GM12878 (cell line): ENCODE measurements at regions not wholly inside any gene's neighbourhood (a gene's known extent, or its start where the extent isn't known, plus 50 kb on each side); places are given as distances from the start of the nearest gene placed in this dataset.

ENCODE experiments used
- ATAC-seq: fragments of 200-7000 bp; cut with Tn5 transposase; 3 replicates; pipeline ENCODE4 v1.9.1; 2020; ENCODE audit warnings: mild to moderate bottlenecking, moderate library complexity
- BruUV-seq: library from RNA; stranded (reverse); fragments of 400-500 nt; replicated peaks from 2 replicates; lab custom pipeline; 2021; lab: Mats Ljungman, UMichigan
- CTCF ChIA-PET: fragments of 300-600 bp; sonication (Branson Sonifier 250); formaldehyde crosslinking; extraction: SDS; loops from one replicate; lab custom pipeline; 2021; ENCODE audit warnings: inconsistent platforms; lab: Yijun Ruan, JAX
- POLR2A ChIA-PET: fragments of 350-600 bp; formaldehyde crosslinking; extraction: SDS; loops from one replicate; lab custom pipeline; 2021; ENCODE audit warnings: inconsistent platforms; lab: Charles Lee
- RAD21 ChIA-PET: fragments of 300-600 bp; sonication (Branson Sonifier 250); formaldehyde crosslinking; loops from one replicate; lab custom pipeline; 2023; ENCODE audit warnings: antibody characterized with exemption; ENCODE audit not compliant: unreplicated experiment; lab: Charles Lee
- SMC1A ChIA-PET: fragments of 300-600 bp; sonication (Branson Sonifier 250); formaldehyde crosslinking; loops from one replicate; lab custom pipeline; 2023; ENCODE audit not compliant: unreplicated experiment, uncharacterized antibody; lab: Charles Lee
- DNase-seq: peaks from one replicate; pipeline ENCODE4 v3.0.0-alpha.2; 2011; ENCODE audit warnings: low read depth, low spot score
- FAIRE-seq: peaks from 3 replicates; lab custom pipeline; 2011; peaks lifted over from hg19 to GRCh38; lab: Jason Lieb, UNC
- H2AFZ ChIP-seq: 2 replicates; pipeline ENCODE4 v1.6.0; 2011; ENCODE audit warnings: low read depth, low read length, control low read depth; ENCODE audit not compliant: control insufficient read depth
- H3K27ac ChIP-seq: 2 replicates; pipeline ENCODE4 v1.5.1; 2011; ENCODE audit warnings: control low read depth; ENCODE audit not compliant: control insufficient read depth, insufficient read depth
- H3K27me3 ChIP-seq, 2 experiments: replicated peaks in 1 of 2; 2 replicates each; pipeline versions ENCODE4 v1.6.0 to v1.6.1; 2011; ENCODE audit warnings: low read length in 1 of 2; ENCODE audit not compliant: control insufficient read depth in 2 of 2, insufficient read depth in 2 of 2
- H3K36me3 ChIP-seq, 2 experiments: 2 replicates each; pipeline ENCODE4 v1.5.1; 2011; ENCODE audit warnings: low read length in 1 of 2; ENCODE audit not compliant: control insufficient read depth in 2 of 2, insufficient read depth in 2 of 2
- H3K4me1 ChIP-seq: 2 replicates; pipeline ENCODE4 v1.6.1; 2011; ENCODE audit warnings: mild to moderate bottlenecking, low read length, moderate library complexity, mixed read lengths; ENCODE audit not compliant: control insufficient read depth, insufficient read depth
- H3K4me2 ChIP-seq: 2 replicates; pipeline ENCODE4 v1.6.0; 2011; ENCODE audit warnings: control low read depth; ENCODE audit not compliant: control insufficient read depth, insufficient read depth
- H3K4me3 ChIP-seq: fragments of 200-600 bp; sonication (generic); 2 replicates; pipeline ENCODE4 v1.5.1; 2016
- H3K79me2 ChIP-seq: 2 replicates; pipeline ENCODE4 v1.6.0; 2011; ENCODE audit warnings: low read length; ENCODE audit not compliant: control insufficient read depth, insufficient read depth
- H3K9ac ChIP-seq: 2 replicates; pipeline ENCODE4 v1.8.0; 2011; ENCODE audit warnings: low read length, control low read depth, mixed read lengths; ENCODE audit not compliant: control insufficient read depth, insufficient read depth
- H3K9me3 ChIP-seq: replicated peaks from 3 replicates; pipeline ENCODE4 v1.5.1; 2011; ENCODE audit warnings: mild to moderate bottlenecking, low read length; ENCODE audit not compliant: control insufficient read depth, insufficient read depth
- H4K20me1 ChIP-seq: 2 replicates; pipeline ENCODE4 v1.6.0; 2011; ENCODE audit not compliant: control insufficient read depth, insufficient read depth
- ATF3 ChIP-seq: IDR thresholded peaks from 2 replicates; pipeline ENCODE4 v1.6.1; 2011; ENCODE audit warnings: low read depth, mild to moderate bottlenecking, low read length, moderate library complexity, borderline replicate concordance; ENCODE audit errors: extremely low read depth
- BRCA1 ChIP-seq: IDR thresholded peaks from 2 replicates; pipeline ENCODE4 v1.6.1; 2011; ENCODE audit warnings: low read depth, low read length, improper control_type of control experiment
- CBX5 ChIP-seq: sonication (generic); IDR thresholded peaks from 2 replicates; pipeline ENCODE4 v1.6.1; 2016; ENCODE audit warnings: low read depth, moderate library complexity, mild to moderate bottlenecking, inconsistent platforms
- CEBPB ChIP-seq, 2 experiments: fragments of 150-350 bp in 1 of 2; IDR thresholded peaks; 2 replicates each; pipeline ENCODE4 v1.6.1; 2012 to 2014; ENCODE audit warnings: low read depth in 2 of 2, low read length in 2 of 2, borderline replicate concordance in 1 of 2, inconsistent platforms in 1 of 2
- DPF2 ChIP-seq: fragments of 450-650 bp; IDR thresholded peaks from 2 replicates; pipeline ENCODE4 v1.6.1; 2017; ENCODE audit warnings: mild to moderate bottlenecking
- HCFC1 ChIP-seq: fragments of 150-350 bp; IDR thresholded peaks from 2 replicates; pipeline ENCODE4 v1.6.1; 2014; ENCODE audit warnings: low read length
- KAT2A ChIP-seq: conservative IDR thresholded peaks from 2 replicates; pipeline ENCODE4 v1.6.1; 2011; ENCODE audit warnings: low read depth, low read length; ENCODE audit not compliant: control insufficient read depth
- KLF5 ChIP-seq: fragments of 450-650 bp; IDR thresholded peaks from 2 replicates; pipeline ENCODE4 v1.6.1; 2014; ENCODE audit warnings: mild to moderate bottlenecking; ENCODE audit not compliant: partially characterized antibody
- PAX5 ChIP-seq: IDR thresholded peaks from 2 replicates; pipeline ENCODE4 v1.6.1; 2011; ENCODE audit warnings: low read depth, low read length, borderline replicate concordance
- REST ChIP-seq: IDR thresholded peaks from 2 replicates; pipeline ENCODE4 v1.6.1; 2012; ENCODE audit warnings: mild to moderate bottlenecking, low read depth, low read length
- SREBF2 ChIP-seq: IDR thresholded peaks from 2 replicates; pipeline ENCODE4 v1.6.1; 2012; ENCODE audit warnings: mild to moderate bottlenecking, low read length
- SUPT20H ChIP-seq: IDR thresholded peaks from 2 replicates; pipeline ENCODE4 v1.6.1; 2011; ENCODE audit warnings: low read depth, mild to moderate bottlenecking, low read length, moderate library complexity, borderline replicate concordance; ENCODE audit not compliant: control insufficient read depth
- SUZ12 ChIP-seq: fragments of 200-600 bp; sonication (generic); IDR thresholded peaks from one replicate; pipeline ENCODE4 v1.6.1; 2018; ENCODE audit warnings: antibody characterized with exemption, mild to moderate bottlenecking; ENCODE audit not compliant: unreplicated experiment
- ZNF207 ChIP-seq: fragments of 450-650 bp; IDR thresholded peaks from 2 replicates; pipeline ENCODE4 v1.6.1; 2014; ENCODE audit warnings: antibody characterized with exemption, mild to moderate bottlenecking, borderline replicate concordance
- ZNF274 ChIP-seq: IDR thresholded peaks from one replicate; pipeline ENCODE4 v1.8.0; 2011; ENCODE audit not compliant: insufficient read length, insufficient read depth
- WGBS: methylation state at CpG from one replicate; pipeline ENCODE4 v1.1.6; 2016; ENCODE audit warnings: low lambda C conversion rate; ENCODE audit not compliant: insufficient replicate concordance, insufficient coverage; ENCODE audit errors: missing lambda C conversion rate; 5-methylcytosine and 5-hydroxymethylcytosine counted together
- in situ Hi-C: fragments of 300-500 bp; cut with MboI; formaldehyde crosslinking; loops from 9 replicates; pipeline ENCODE4 v1.14.3; 2018; ENCODE audit warnings: mixed read lengths
- intact Hi-C: fragments of 100-400 bp; cut with micrococcal nuclease; formaldehyde crosslinking; loops from one replicate; pipeline ENCODE4 v1.14.2; 2022; ENCODE audit not compliant: unreplicated experiment
- TF ChIP-seq, protein P1 (sequence below): fragments of 450-650 bp; IDR thresholded peaks from 2 replicates; pipeline ENCODE4 v1.6.1; 2017; ENCODE audit warnings: low read depth, mild to moderate bottlenecking, moderate library complexity
- TF ChIP-seq, protein P2 (sequence below): IDR thresholded peaks from 2 replicates; pipeline ENCODE4 v1.6.1; 2011; ENCODE audit warnings: low read depth, low read length, improper control_type of control experiment, borderline replicate concordance

DNA sequence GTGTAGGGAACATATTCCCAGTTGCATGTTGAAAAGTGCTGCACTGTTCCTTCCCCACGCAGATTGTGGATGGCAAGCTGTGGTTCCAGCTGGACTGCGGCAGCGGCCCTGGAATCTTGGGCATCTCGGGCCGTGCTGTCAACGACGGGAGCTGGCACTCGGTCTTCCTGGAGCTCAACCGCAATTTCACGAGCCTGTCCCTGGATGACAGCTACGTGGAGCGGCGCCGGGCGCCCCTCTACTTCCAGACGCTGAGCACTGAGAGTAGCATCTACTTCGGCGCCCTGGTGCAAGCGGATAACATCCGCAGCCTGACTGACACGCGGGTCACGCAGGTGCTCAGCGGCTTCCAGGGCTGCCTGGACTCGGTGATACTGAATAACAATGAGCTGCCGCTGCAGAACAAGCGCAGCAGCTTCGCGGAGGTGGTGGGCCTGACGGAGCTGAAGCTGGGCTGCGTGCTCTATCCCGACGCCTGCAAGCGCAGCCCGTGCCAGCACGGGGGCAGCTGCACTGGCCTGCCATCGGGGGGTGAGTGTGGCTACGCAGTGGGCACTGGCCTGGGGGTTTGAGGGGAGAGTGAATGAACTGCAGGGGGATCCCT lies 102.7 kb upstream of the MTNR1B start (continued):
- TF ChIP-seq ZNF207 = no peak
- TF ChIP-seq, protein P1, sequence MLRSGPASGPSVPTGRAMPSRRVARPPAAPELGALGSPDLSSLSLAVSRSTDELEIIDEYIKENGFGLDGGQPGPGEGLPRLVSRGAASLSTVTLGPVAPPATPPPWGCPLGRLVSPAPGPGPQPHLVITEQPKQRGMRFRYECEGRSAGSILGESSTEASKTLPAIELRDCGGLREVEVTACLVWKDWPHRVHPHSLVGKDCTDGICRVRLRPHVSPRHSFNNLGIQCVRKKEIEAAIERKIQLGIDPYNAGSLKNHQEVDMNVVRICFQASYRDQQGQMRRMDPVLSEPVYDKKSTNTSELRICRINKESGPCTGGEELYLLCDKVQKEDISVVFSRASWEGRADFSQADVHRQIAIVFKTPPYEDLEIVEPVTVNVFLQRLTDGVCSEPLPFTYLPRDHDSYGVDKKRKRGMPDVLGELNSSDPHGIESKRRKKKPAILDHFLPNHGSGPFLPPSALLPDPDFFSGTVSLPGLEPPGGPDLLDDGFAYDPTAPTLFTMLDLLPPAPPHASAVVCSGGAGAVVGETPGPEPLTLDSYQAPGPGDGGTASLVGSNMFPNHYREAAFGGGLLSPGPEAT = no peak
- no peak for TF ChIP-seq SUPT20H
- no peak for TF ChIP-seq HCFC1
- no peak for TF ChIP-seq PAX5
- TF ChIP-seq, protein P2, sequence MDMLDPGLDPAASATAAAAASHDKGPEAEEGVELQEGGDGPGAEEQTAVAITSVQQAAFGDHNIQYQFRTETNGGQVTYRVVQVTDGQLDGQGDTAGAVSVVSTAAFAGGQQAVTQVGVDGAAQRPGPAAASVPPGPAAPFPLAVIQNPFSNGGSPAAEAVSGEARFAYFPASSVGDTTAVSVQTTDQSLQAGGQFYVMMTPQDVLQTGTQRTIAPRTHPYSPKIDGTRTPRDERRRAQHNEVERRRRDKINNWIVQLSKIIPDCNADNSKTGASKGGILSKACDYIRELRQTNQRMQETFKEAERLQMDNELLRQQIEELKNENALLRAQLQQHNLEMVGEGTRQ = no peak

- ATAC-seq (no peak), DNase-seq (no peak), FAIRE-seq (no peak)
- in situ Hi-C loops = no loop called here
- intact Hi-C loops = no loop called here
- Histone ChIP-seq H3K4me1 (no peaks in the 10 kb centered on the region), H3K4me2 (no peak overlapping the region), H4K20me1 (no peaks in the 10 kb centered on the region), H3K4me3 (no peak overlapping the region), H3K27ac (no peak overlapping the region), H3K27me3 (no peaks in the 10 kb centered on the region; a peak in 1 of 4 replicates), H3K36me3 (no peaks in the 10 kb centered on the region), H2AFZ (no peak overlapping the region), H3K9me3 (no peaks in the 10 kb centered on the region), H3K9ac (no peak overlapping the region), H3K79me2 (no peaks in the 10 kb centered on the region)
- RAD21 ChIA-PET = no interaction called here
- WGBS = 18% methylated on average over 9 of the region's 9 CpGs
- CTCF ChIA-PET = no interaction called here
- no TSS peak for BruUV-seq
- POLR2A ChIA-PET = no interaction called here
- SMC1A ChIA-PET = no interaction called here
- TF ChIP-seq SUZ12 (no peak), CEBPB (IDR thresholded peaks at IDR 0.05; ENCODE audit: borderline replicate concordance in 1 of 2, low read depth in 2 of 2, low read length in 2 of 2) (no peak), DPF2 (no peak), REST (no peak), CBX5 (no peak), KAT2A (no peak), SREBF2 (no peak), ATF3 (no peak), ZNF274 (no peak), BRCA1 (no peak), KLF5 (no peak)
These were observed 101.4 kb upstream of the MTNR1B start for GRCh38 chr11:92867913-92868619.
